ENCODE measurements at regions not wholly inside any gene's neighbourhood (a gene's known extent, or its start where the extent isn't known, plus 50 kb on each side); places are given as distances from the start of the nearest gene placed in this dataset.

GRCh38 chr2:215535741-215536140 is 99.9 kb upstream of the FN1 start:
- TF ChIP-seq CTCF (IDR thresholded peaks at IDR 0.05) (no peak), EZH2 (IDR thresholded peaks at IDR 0.05; ENCODE audit: borderline replicate concordance, insufficient read depth, low read depth, low read length, poor library complexity, severe bottlenecking) (no peak)
